ENCODE measurements at regions not wholly inside any gene's neighbourhood (a gene's known extent, or its start where the extent isn't known, plus 50 kb on each side); places are given as distances from the start of the nearest gene placed in this dataset.

DNA sequence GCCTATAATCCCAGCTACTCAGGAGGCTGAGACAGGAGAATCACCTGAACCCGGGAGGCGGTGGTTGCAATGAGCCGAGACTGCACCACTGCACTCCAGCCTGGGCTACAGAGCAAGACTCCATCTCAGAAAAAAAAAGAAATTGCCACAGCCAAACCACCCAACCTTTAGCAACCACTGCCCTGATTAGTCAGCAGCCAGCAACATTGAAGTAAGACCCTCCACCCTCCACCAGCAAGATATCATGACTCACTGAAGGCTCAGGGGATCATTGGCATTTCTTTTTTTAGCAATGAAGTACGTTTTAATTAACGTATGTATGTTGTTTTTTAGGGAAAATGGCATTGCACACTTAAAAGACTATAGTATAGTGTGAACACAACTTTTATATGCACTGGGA, 349.1 kb upstream of the ACVR2A start:
- ATAC-seq, result no peak
- no peaks in the 10 kb centered on the region for H3K27me3 Mint-ChIP-seq (ENCODE audit: insufficient read depth, low read depth, poor library complexity)
- H3K4me1 ChIP-seq (ENCODE audit: insufficient read depth), result no peaks in the 10 kb centered on the region

DNA sequence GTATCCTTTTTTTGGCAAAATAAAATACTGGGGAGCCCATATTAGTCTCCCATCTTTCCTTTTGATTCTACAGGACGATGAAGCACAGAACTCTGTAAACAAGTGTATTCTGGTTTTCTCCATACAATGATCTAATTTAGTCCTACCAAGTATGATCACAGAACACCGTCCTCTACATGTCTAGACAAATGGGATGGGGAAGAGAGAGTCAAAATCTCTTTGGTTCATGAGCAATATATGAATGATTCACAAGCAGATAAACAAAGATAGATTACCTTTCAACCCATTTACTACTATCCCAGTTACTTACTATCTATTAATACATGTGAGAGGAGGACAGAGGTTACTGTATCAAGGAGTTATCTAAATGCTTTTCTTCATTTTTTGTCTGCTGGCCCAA, 352.4 kb upstream of the ACVR2A start:
- H3K36me3 ChIP-seq (ENCODE audit: insufficient read depth), result no peaks in the 10 kb centered on the region
- H3K27me3 Mint-ChIP-seq (ENCODE audit: insufficient read depth, low read depth, poor library complexity), result no peaks in the 10 kb centered on the region
- H3K4me2 ChIP-seq, result no peak overlapping the region
- no peaks in the 10 kb centered on the region for H3K79me2 ChIP-seq (replicated peaks; ENCODE audit: insufficient read depth)
- no peaks in the 10 kb centered on the region; the same call in 2 of the 3 replicates for H3K9me3 Mint-ChIP-seq
- H3K27ac ChIP-seq (ENCODE audit: low read depth), result no peak overlapping the region
- no peak overlapping the region for H2AFZ ChIP-seq
- no peak overlapping the region for H3K27ac Mint-ChIP-seq
- no peaks in the 10 kb centered on the region for H4K20me1 ChIP-seq (replicated peaks; ENCODE audit: insufficient read depth)
- TF ChIP-seq, protein P1, sequence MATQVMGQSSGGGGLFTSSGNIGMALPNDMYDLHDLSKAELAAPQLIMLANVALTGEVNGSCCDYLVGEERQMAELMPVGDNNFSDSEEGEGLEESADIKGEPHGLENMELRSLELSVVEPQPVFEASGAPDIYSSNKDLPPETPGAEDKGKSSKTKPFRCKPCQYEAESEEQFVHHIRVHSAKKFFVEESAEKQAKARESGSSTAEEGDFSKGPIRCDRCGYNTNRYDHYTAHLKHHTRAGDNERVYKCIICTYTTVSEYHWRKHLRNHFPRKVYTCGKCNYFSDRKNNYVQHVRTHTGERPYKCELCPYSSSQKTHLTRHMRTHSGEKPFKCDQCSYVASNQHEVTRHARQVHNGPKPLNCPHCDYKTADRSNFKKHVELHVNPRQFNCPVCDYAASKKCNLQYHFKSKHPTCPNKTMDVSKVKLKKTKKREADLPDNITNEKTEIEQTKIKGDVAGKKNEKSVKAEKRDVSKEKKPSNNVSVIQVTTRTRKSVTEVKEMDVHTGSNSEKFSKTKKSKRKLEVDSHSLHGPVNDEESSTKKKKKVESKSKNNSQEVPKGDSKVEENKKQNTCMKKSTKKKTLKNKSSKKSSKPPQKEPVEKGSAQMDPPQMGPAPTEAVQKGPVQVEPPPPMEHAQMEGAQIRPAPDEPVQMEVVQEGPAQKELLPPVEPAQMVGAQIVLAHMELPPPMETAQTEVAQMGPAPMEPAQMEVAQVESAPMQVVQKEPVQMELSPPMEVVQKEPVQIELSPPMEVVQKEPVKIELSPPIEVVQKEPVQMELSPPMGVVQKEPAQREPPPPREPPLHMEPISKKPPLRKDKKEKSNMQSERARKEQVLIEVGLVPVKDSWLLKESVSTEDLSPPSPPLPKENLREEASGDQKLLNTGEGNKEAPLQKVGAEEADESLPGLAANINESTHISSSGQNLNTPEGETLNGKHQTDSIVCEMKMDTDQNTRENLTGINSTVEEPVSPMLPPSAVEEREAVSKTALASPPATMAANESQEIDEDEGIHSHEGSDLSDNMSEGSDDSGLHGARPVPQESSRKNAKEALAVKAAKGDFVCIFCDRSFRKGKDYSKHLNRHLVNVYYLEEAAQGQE (IDR thresholded peaks at IDR 0.05; ENCODE audit: unreplicated experiment), result no peak
- TF ChIP-seq, protein P2, sequence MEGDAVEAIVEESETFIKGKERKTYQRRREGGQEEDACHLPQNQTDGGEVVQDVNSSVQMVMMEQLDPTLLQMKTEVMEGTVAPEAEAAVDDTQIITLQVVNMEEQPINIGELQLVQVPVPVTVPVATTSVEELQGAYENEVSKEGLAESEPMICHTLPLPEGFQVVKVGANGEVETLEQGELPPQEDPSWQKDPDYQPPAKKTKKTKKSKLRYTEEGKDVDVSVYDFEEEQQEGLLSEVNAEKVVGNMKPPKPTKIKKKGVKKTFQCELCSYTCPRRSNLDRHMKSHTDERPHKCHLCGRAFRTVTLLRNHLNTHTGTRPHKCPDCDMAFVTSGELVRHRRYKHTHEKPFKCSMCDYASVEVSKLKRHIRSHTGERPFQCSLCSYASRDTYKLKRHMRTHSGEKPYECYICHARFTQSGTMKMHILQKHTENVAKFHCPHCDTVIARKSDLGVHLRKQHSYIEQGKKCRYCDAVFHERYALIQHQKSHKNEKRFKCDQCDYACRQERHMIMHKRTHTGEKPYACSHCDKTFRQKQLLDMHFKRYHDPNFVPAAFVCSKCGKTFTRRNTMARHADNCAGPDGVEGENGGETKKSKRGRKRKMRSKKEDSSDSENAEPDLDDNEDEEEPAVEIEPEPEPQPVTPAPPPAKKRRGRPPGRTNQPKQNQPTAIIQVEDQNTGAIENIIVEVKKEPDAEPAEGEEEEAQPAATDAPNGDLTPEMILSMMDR (conservative IDR thresholded peaks at IDR 0.05; ENCODE audit: low read depth in 2 of 2), result no peak
- TF ChIP-seq STAT1 (IDR thresholded peaks at IDR 0.05; ENCODE audit: unreplicated experiment) (no peak), ZNF331 (CRISPR knock-in tag; IDR thresholded peaks at IDR 0.05; ENCODE audit: low read depth) (no peak), EZH2 (IDR thresholded peaks at IDR 0.05; ENCODE audit: low read depth, unreplicated experiment) (no peak), ZNF114 (CRISPR knock-in tag; IDR thresholded peaks at IDR 0.05) (no peak), CREB1 (CRISPR knock-in tag; IDR thresholded peaks at IDR 0.05; ENCODE audit: low read depth) (no peak), EZH2phosphoT487 (IDR thresholded peaks at IDR 0.05; ENCODE audit: unreplicated experiment) (no peak)
- H3K4me1 Mint-ChIP-seq, result peaks cover 20% of the 10 kb centered on the region; the same call in 2 of the 3 replicates
- ATAC-seq (no peak), DNase-seq (ENCODE audit: low spot score) (no peak)
- peaks cover 12% of the 10 kb centered on the region for H3K4me1 ChIP-seq (ENCODE audit: insufficient read depth)
- H3K9me2 ChIP-seq (ENCODE audit: insufficient read depth), result 0 out of 2 replicates have a peak, but pooled peaks cover 9% of the 10 kb centered on the region
- no peak overlapping the region for H3K4me3 Mint-ChIP-seq
- H3K4me3 ChIP-seq, result no peak overlapping the region
- no peaks in the 10 kb centered on the region for H3F3A ChIP-seq (replicated peaks; ENCODE audit: low read depth)
- H3K27me3 ChIP-seq (ENCODE audit: insufficient read depth), result no peaks in the 10 kb centered on the region
- H3K36me3 Mint-ChIP-seq (ENCODE audit: low read depth), result no peaks in the 10 kb centered on the region

More for the DNA sequence above, 349.1 kb upstream of the ACVR2A start:
- DNase-seq (ENCODE audit: low spot score), result no peak
- Histone ChIP-seq H2AFZ (no peak overlapping the region), H3K9me2 (ENCODE audit: insufficient read depth) (0 out of 2 replicates have a peak, but pooled peaks cover 9% of the 10 kb centered on the region), H4K20me1 (replicated peaks; ENCODE audit: insufficient read depth) (no peaks in the 10 kb centered on the region), H3K27ac (ENCODE audit: low read depth) (no peak overlapping the region), H3K4me2 (no peak overlapping the region), H3K4me3 (no peak overlapping the region), H3K36me3 (ENCODE audit: insufficient read depth) (no peaks in the 10 kb centered on the region), H3K27me3 (ENCODE audit: insufficient read depth) (no peaks in the 10 kb centered on the region), H3K79me2 (replicated peaks; ENCODE audit: insufficient read depth) (no peaks in the 10 kb centered on the region), H3F3A (replicated peaks; ENCODE audit: low read depth) (no peaks in the 10 kb centered on the region)
- Mint-ChIP-seq H3K4me1 (peaks cover 2% of the 10 kb centered on the region; the same call in 1 of the 3 replicates), H3K27ac (no peak overlapping the region), H3K36me3 (ENCODE audit: low read depth) (no peaks in the 10 kb centered on the region), H3K9me3 (no peaks in the 10 kb centered on the region; the same call in 2 of the 3 replicates), H3K4me3 (no peak overlapping the region)
- TF ChIP-seq NANOG (IDR thresholded peaks at IDR 0.05; ENCODE audit: borderline replicate concordance) (no peak), JUNB (IDR thresholded peaks at IDR 0.05; ENCODE audit: unreplicated experiment) (no peak), EZH2phosphoT487 (IDR thresholded peaks at IDR 0.05; ENCODE audit: unreplicated experiment) (no peak)

All from GM23338 (cell line).